Right atrium auricular region (tissue), 2 donors: ENCODE measurements at regions not wholly inside any gene's neighbourhood (a gene's known extent, or its start where the extent isn't known, plus 50 kb on each side); places are given as distances from the start of the nearest gene placed in this dataset.

ENCODE experiments used
- DNase-seq: peaks from one replicate; pipeline ENCODE4 v3.0.0-alpha.2; 2019; ENCODE audit warnings: low spot score
- H3K27ac ChIP-seq, 2 donors: fragments of 200-600 bp; sonication (generic); 1 replicate in 1 of 2; 2 replicates in 1 of 2; pipeline ENCODE4 v1.5.1; 2016 to 2019
- H3K27me3 ChIP-seq, 2 donors: fragments of 200-600 bp; sonication (generic); one replicate each; pipeline versions ENCODE4 v1.5.1 to v1.6.0; 2017 to 2019
- H3K36me3 ChIP-seq: fragments of 200-600 bp; sonication (generic); one replicate; pipeline ENCODE4 v1.5.1; 2016
- H3K4me1 ChIP-seq, 2 donors: fragments of 200-600 bp; sonication (generic); one replicate each; pipeline versions ENCODE4 v1.5.1 to v1.6.0; 2017 to 2019
- H3K4me3 ChIP-seq, 2 donors: fragments of 200-600 bp; sonication (generic); 1 replicate in 1 of 2; 2 replicates in 1 of 2; pipeline ENCODE4 v1.5.1; 2017 to 2019; ENCODE audit warnings: mild to moderate bottlenecking in 1 of 2, moderate library complexity in 1 of 2
- H3K9me3 ChIP-seq, 2 donors: fragments of 200-600 bp; sonication (generic); one replicate each; pipeline ENCODE4 v1.5.1; 2019
- CTCF ChIP-seq, 2 donors: fragments of 200-600 bp; sonication (generic); IDR thresholded peaks; one replicate each; pipeline ENCODE4 v1.5.1; 2019; ENCODE audit warnings: antibody characterized with exemption in 2 of 2

- Histone ChIP-seq H3K9me3 (peaks cover 4 to 28% of the 10 kb centered on the region in 2 donors), H3K27ac (no peak overlapping the region), H3K27me3 (no peaks in the 10 kb centered on the region), H3K4me3 (no peak overlapping the region), H3K36me3 (no peaks in the 10 kb centered on the region), H3K4me1 (peaks cover 0 to 5% of the 10 kb centered on the region in 2 donors)
- no peak for DNase-seq
- no peak for TF ChIP-seq CTCF (IDR thresholded peaks at IDR 0.05)
Observed at GRCh38 chr15:70337277-70338186, 239.8 kb upstream of the TLE3 start.

GRCh38 chr15:70336425-70337009, 238.8 kb upstream of the TLE3 start:
- TF ChIP-seq CTCF (IDR thresholded peaks at IDR 0.05) = no peak
- no peak for DNase-seq
- H3K4me3 ChIP-seq = no peak overlapping the region
- peaks cover 0 to 5% of the 10 kb centered on the region in 2 donors for H3K4me1 ChIP-seq
- no peak overlapping the region for H3K27ac ChIP-seq
- H3K9me3 ChIP-seq = peaks cover 4 to 28% of the 10 kb centered on the region in 2 donors
- H3K27me3 ChIP-seq = no peaks in the 10 kb centered on the region
- no peaks in the 10 kb centered on the region for H3K36me3 ChIP-seq

- Histone ChIP-seq H3K4me1 (no peaks in the 10 kb centered on the region), H3K36me3 (no peaks in the 10 kb centered on the region), H3K4me3 (no peak overlapping the region), H3K9me3 (peaks cover 4 to 28% of the 10 kb centered on the region in 2 donors), H3K27me3 (no peaks in the 10 kb centered on the region), H3K27ac (no peak overlapping the region)
- TF ChIP-seq CTCF (IDR thresholded peaks at IDR 0.05) = no peak
- no peak for DNase-seq
Observed at GRCh38 chr15:70334286-70334685, 236.6 kb upstream of the TLE3 start.

GRCh38 chr15:70329179-70329578, 231.5 kb upstream of the TLE3 start:
- peaks cover 4 to 14% of the 10 kb centered on the region in 2 donors for H3K9me3 ChIP-seq
- no peak for TF ChIP-seq CTCF (IDR thresholded peaks at IDR 0.05)
- no peaks in the 10 kb centered on the region for H3K27me3 ChIP-seq
- H3K27ac ChIP-seq = no peak overlapping the region
- H3K36me3 ChIP-seq = no peaks in the 10 kb centered on the region
- peak; percentile 58 for DNase-seq
- H3K4me1 ChIP-seq = peaks cover 0 to 16% of the 10 kb centered on the region in 2 donors
- H3K4me3 ChIP-seq = no peak overlapping the region

GRCh38 chr15:70328679-70329115, 231.0 kb upstream of the TLE3 start:
- DNase-seq = peak; percentile 48
- Histone ChIP-seq H3K4me1 (peaks cover 0 to 18% of the 10 kb centered on the region in 2 donors), H3K27ac (no peak overlapping the region), H3K4me3 (no peak overlapping the region), H3K27me3 (no peaks in the 10 kb centered on the region), H3K9me3 (peaks cover 1 to 10% of the 10 kb centered on the region in 2 donors), H3K36me3 (no peaks in the 10 kb centered on the region)
- TF ChIP-seq CTCF (IDR thresholded peaks at IDR 0.05) = no peak
